Psoas muscle (tissue), 7 donors: ENCODE measurements at regions not wholly inside any gene's neighbourhood (a gene's known extent, or its start where the extent isn't known, plus 50 kb on each side); places are given as distances from the start of the nearest gene placed in this dataset.

ENCODE experiments used
- ATAC-seq, 4 donors: fragments of 200-7000 bp; cut with Tn5 transposase; one replicate each; pipeline ENCODE4 v1.9.1; 2020; ENCODE audit warnings: moderate library complexity in 3 of 4, mild to moderate bottlenecking in 2 of 4
- DNase-seq, 2 donors: peaks; one replicate each; pipeline ENCODE4 v3.0.0-alpha.2; 2020
- H3K27ac ChIP-seq: fragments of 200-600 bp; one replicate; pipeline ENCODE4 v1.8.0; 2022
- H3K27me3 ChIP-seq, 3 donors: fragments of 200-600 bp in 1 of 3; one replicate each; pipeline versions ENCODE4 v1.6.1 to v1.8.0; 2013 to 2022; ENCODE audit warnings: low read length in 2 of 3, mild to moderate bottlenecking in 2 of 3, moderate library complexity in 1 of 3; ENCODE audit not compliant: insufficient read depth in 3 of 3
- H3K36me3 ChIP-seq, 2 donors: fragments of 200-600 bp in 1 of 2; one replicate each; pipeline versions ENCODE4 v1.6.1 to v1.8.0; 2013 to 2022; ENCODE audit warnings: low read depth in 1 of 2, mild to moderate bottlenecking in 1 of 2, moderate library complexity in 1 of 2; ENCODE audit not compliant: insufficient read depth in 1 of 2
- H3K4me1 ChIP-seq: fragments of 200-600 bp; one replicate; pipeline ENCODE4 v1.8.0; 2022
- H3K4me3 ChIP-seq: fragments of 200-600 bp; one replicate; pipeline ENCODE4 v1.8.0; 2022; ENCODE audit warnings: mild to moderate bottlenecking
- H3K9me3 ChIP-seq: fragments of 200-600 bp; one replicate; pipeline ENCODE4 v1.8.0; 2022
- WGBS, 3 donors: extraction: QIAGEN DNeasy Blood & Tissue Kit; methylation state at CpG; one replicate each; pipeline versions ENCODE4 v1.1.6 to v1.1.7; 2013; 5-methylcytosine and 5-hydroxymethylcytosine counted together
- intact Hi-C, 2 donors: fragments of 100-400 bp; cut with DNase I; formaldehyde crosslinking; loops; one replicate each; pipeline versions ENCODE4 v1.11.0 to v1.14.2; 2022
- TF ChIP-seq, protein P1 (sequence below): fragments of 200-600 bp; IDR thresholded peaks from one replicate; pipeline ENCODE4 v1.8.0; 2022; ENCODE audit warnings: antibody characterized with exemption
- donor health status: healthy with polysubstance abuse.
- donor health status: DM: no; HTN: no; CAD: no; lungs with moderate emphysema.
- donor health status: Bipolar disorder and iron deficiency.
- donor health status: healthy.
- donor health status: DM: yes; HTN: yes; CAD: no.
- donor health status: DM: no; HTN: no; CAD: no.
- donor health status: DM: yes; HTN: yes; CAD: no.

DNA sequence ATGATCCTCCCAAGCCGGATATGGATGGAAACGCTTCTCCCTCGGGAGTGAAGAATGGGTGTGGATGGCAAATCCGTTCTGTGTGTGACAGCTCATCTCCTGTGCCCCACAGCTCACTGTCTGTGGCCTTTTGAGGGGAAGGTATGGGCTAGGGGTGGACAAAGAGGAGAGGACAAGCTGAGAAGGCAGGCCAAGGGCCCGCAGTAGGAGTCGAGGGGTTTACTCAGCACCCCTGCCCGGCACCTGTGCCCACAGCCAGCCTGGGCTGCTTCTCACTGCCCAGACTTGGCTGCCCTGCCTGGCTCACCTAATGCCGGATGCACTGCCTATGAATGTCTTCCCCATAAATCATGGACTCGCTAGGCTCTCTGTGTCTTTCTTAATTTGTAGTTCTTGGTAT, 503.8 kb downstream of the TCERG1L start:
- H3K4me1 ChIP-seq = no peaks in the 10 kb centered on the region
- TF ChIP-seq, protein P1, sequence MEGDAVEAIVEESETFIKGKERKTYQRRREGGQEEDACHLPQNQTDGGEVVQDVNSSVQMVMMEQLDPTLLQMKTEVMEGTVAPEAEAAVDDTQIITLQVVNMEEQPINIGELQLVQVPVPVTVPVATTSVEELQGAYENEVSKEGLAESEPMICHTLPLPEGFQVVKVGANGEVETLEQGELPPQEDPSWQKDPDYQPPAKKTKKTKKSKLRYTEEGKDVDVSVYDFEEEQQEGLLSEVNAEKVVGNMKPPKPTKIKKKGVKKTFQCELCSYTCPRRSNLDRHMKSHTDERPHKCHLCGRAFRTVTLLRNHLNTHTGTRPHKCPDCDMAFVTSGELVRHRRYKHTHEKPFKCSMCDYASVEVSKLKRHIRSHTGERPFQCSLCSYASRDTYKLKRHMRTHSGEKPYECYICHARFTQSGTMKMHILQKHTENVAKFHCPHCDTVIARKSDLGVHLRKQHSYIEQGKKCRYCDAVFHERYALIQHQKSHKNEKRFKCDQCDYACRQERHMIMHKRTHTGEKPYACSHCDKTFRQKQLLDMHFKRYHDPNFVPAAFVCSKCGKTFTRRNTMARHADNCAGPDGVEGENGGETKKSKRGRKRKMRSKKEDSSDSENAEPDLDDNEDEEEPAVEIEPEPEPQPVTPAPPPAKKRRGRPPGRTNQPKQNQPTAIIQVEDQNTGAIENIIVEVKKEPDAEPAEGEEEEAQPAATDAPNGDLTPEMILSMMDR = no peak
- no peaks in the 10 kb centered on the region for H3K27me3 ChIP-seq
- no peak overlapping the region for H3K27ac ChIP-seq
- DNase-seq = no peak
- H3K9me3 ChIP-seq = no peaks in the 10 kb centered on the region
- H3K36me3 ChIP-seq = no peaks in the 10 kb centered on the region
- no peak overlapping the region for H3K4me3 ChIP-seq
- intact Hi-C loops = no loop called here
- no peak for ATAC-seq
- WGBS, 3 donors = 55 to 61% (median 59%) methylated on average over 9 of the region's 9 CpGs

DNA sequence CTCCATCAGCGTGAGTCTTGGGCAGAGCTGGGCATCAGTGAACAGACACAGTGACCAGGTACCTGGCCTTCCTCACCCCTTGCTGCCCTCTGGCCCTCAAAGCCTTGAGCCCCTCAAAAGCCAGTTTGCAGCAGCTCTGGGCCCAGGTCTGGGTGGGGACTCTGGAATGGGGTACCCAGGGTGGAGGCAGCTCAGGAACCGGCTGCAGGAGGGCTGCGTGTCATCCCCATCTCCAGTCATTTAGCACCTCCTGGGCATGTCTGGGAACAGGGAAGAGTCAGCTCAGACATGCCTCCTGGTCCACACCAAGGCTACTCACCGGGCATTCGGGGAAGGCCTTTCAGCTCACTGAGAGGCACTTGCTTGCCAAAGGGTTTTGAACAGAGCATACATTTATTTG, 503.3 kb downstream of the TCERG1L start:
- no peak for DNase-seq
- intact Hi-C loops = no loop called here
- Histone ChIP-seq H3K4me3 (no peak overlapping the region), H3K9me3 (no peaks in the 10 kb centered on the region), H3K36me3 (no peaks in the 10 kb centered on the region), H3K4me1 (no peaks in the 10 kb centered on the region), H3K27me3 (no peaks in the 10 kb centered on the region), H3K27ac (no peak overlapping the region)
- 58 to 85% (median 83%) methylated on average over 5 of the region's 5 CpGs for WGBS, 3 donors
- ATAC-seq = no peak
- TF ChIP-seq, protein P1 = no peak

DNA sequence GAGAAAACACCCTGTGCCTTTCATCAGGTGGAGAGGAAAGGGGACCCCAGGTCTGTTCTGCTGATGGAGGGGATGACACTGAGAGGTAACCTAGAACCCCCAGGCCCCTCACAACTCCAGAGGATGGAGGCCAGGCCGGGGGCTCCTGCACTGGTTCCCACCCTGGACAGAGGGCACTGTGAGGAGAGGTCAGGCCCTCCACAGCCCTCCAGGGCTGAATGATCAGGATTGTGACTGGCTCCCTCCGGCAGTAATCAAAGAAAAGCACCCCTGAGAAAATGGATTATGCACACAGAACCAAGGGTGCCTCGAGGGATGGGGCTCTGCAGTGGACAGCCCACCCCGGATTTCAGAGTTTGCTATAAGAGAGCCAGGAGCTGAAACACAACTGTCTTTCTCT, 502.8 kb downstream of the TCERG1L start:
- H3K4me3 ChIP-seq = no peak overlapping the region
- no peaks in the 10 kb centered on the region for H3K36me3 ChIP-seq
- ATAC-seq (no peak), DNase-seq (no peak)
- intact Hi-C loops = no loop called here
- 49 to 61% (median 56%) methylated on average over 4 of the region's 4 CpGs for WGBS, 3 donors
- H3K27me3 ChIP-seq = no peaks in the 10 kb centered on the region
- H3K4me1 ChIP-seq = no peaks in the 10 kb centered on the region
- TF ChIP-seq, protein P1 = no peak
- H3K9me3 ChIP-seq = no peaks in the 10 kb centered on the region
- H3K27ac ChIP-seq = no peak overlapping the region

- no peaks in the 10 kb centered on the region for H3K9me3 ChIP-seq
- intact Hi-C loops = no loop called here
- ATAC-seq = no peak
- no peak overlapping the region for H3K27ac ChIP-seq
- H3K4me3 ChIP-seq = no peak overlapping the region
- H3K4me1 ChIP-seq = no peaks in the 10 kb centered on the region
- no peaks in the 10 kb centered on the region for H3K27me3 ChIP-seq
- 74 to 75% (median 74%) methylated on average over 9 of the region's 9 CpGs for WGBS, 3 donors
- DNase-seq = no peak
- H3K36me3 ChIP-seq = no peaks in the 10 kb centered on the region
- TF ChIP-seq, protein P1 = no peak
Observed at GRCh38 chr10:130809181-130809580, 502.3 kb downstream of the TCERG1L start.

DNA sequence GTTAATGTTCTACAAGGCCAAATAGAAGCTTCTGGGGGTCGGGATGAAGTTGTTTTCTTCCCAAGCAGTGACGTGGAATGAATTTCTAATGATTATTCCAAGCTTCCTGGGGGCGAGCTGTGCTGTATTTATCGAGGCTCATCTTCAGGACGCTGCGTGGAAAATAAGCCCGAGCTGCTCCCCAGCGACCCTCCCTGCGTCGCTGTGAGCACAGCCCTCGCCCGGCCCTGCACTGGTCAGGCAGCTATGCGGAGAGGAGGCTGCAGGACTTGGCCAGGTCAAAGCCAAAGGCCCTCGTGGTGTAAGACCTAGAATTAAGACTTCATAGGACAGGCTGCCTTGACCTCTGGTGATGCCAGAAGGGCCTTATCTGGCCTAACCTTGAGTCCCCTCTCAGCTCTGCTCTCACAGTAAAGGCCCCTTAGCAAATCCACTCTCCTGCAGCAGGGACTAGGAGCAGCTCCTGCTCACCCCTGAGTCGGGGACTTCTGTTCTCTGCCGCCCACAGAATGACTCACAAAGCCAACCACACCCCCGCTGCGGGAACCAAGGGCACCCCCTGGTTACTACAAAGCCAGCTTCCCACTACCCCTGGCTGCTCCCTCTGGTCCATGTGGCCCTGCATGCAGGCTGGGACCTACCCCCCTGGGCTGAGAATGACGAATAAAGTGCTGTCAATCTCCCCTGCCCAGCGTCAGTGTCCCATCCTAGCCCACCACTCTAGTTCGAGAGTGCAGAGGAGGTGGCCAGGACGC, 501.6 kb downstream of the TCERG1L start:
- H3K27me3 ChIP-seq = peaks cover 0 to 2% (median 0%) of the 10 kb centered on the region in 3 donors

More for the DNA sequence above, 501.6 kb downstream of the TCERG1L start:
- ATAC-seq (no peak), DNase-seq (no peak)
- H3K4me1 ChIP-seq = no peaks in the 10 kb centered on the region
- H3K4me3 ChIP-seq = no peak overlapping the region
- H3K27ac ChIP-seq = no peak overlapping the region
- intact Hi-C loops = no loop called here
- H3K36me3 ChIP-seq = no peaks in the 10 kb centered on the region
- TF ChIP-seq, protein P1 = no peak
- no peaks in the 10 kb centered on the region for H3K9me3 ChIP-seq
- WGBS, 3 donors = 69 to 73% (median 73%) methylated on average over 22 of the region's 22 CpGs
